ENCODE measurements at regions not wholly inside any gene's neighbourhood (a gene's known extent, or its start where the extent isn't known, plus 50 kb on each side); places are given as distances from the start of the nearest gene placed in this dataset.

GRCh38 chr2:12951657-12951973 is 234.9 kb downstream of the TRIB2 start:
- Histone ChIP-seq H3F3A (ENCODE audit: control insufficient read depth, insufficient read depth) (no peaks in the 10 kb centered on the region), H3K36me3 (ENCODE audit: control insufficient read depth, low read length) (no peaks in the 10 kb centered on the region), H3K4me3 (ENCODE audit: low read length) (no peak overlapping the region), H3K9me3 (ENCODE audit: control insufficient read depth, insufficient read depth, low read length) (no peaks in the 10 kb centered on the region), H3K27ac (ENCODE audit: low read depth, low read length) (no peak overlapping the region), H3K27me3 (ENCODE audit: control insufficient read depth, low read length) (peaks cover 17% of the 10 kb centered on the region), H3K4me1 (ENCODE audit: control insufficient read depth, low read length) (no peaks in the 10 kb centered on the region), H3K4me2 (ENCODE audit: low read length) (no peak overlapping the region), H3K9me2 (replicated peaks; ENCODE audit: control insufficient read depth, low read length) (no peaks in the 10 kb centered on the region), H3K79me2 (ENCODE audit: control insufficient read depth, low read length) (no peaks in the 10 kb centered on the region), H4K20me1 (ENCODE audit: control insufficient read depth, insufficient read depth, low read depth, low read length) (no peaks in the 10 kb centered on the region)
- TF ChIP-seq EZH2phosphoT487 (IDR thresholded peaks at IDR 0.05; ENCODE audit: borderline replicate concordance, low read length), result no peak
- TF ChIP-seq CTCF (IDR thresholded peaks at IDR 0.05; ENCODE audit: low read depth, low read length, poor library complexity, severe bottlenecking), result no peak

- no peaks in the 10 kb centered on the region for H3K9me3 ChIP-seq (ENCODE audit: control insufficient read depth, insufficient read depth, low read length)
- H3K36me3 ChIP-seq (ENCODE audit: control insufficient read depth, low read length), result no peaks in the 10 kb centered on the region
- peaks cover 17% of the 10 kb centered on the region for H3K27me3 ChIP-seq (ENCODE audit: control insufficient read depth, low read length)
- no peaks in the 10 kb centered on the region for H4K20me1 ChIP-seq (ENCODE audit: control insufficient read depth, insufficient read depth, low read depth, low read length)
- H3K79me2 ChIP-seq (ENCODE audit: control insufficient read depth, low read length), result no peaks in the 10 kb centered on the region
- no peaks in the 10 kb centered on the region for H3F3A ChIP-seq (ENCODE audit: control insufficient read depth, insufficient read depth)
- TF ChIP-seq CTCF (IDR thresholded peaks at IDR 0.05; ENCODE audit: low read depth, low read length, poor library complexity, severe bottlenecking) (no peak), EZH2phosphoT487 (IDR thresholded peaks at IDR 0.05; ENCODE audit: borderline replicate concordance, low read length) (no peak)
- no peak overlapping the region for H3K4me3 ChIP-seq (ENCODE audit: low read length)
- no peak overlapping the region for H3K4me2 ChIP-seq (ENCODE audit: low read length)
- H3K27ac ChIP-seq (ENCODE audit: low read depth, low read length), result no peak overlapping the region
- no peaks in the 10 kb centered on the region for H3K9me2 ChIP-seq (replicated peaks; ENCODE audit: control insufficient read depth, low read length)
- no peaks in the 10 kb centered on the region for H3K4me1 ChIP-seq (ENCODE audit: control insufficient read depth, low read length)
These were observed 236.9 kb downstream of the TRIB2 start for GRCh38 chr2:12953596-12953995.

- H4K20me1 ChIP-seq (ENCODE audit: control insufficient read depth, insufficient read depth, low read depth, low read length), result no peaks in the 10 kb centered on the region
- peaks cover 14% of the 10 kb centered on the region for H3K27me3 ChIP-seq (ENCODE audit: control insufficient read depth, low read length)
- H3K4me2 ChIP-seq (ENCODE audit: low read length), result no peak overlapping the region
- no peaks in the 10 kb centered on the region for H3K9me2 ChIP-seq (replicated peaks; ENCODE audit: control insufficient read depth, low read length)
- H3K9me3 ChIP-seq (ENCODE audit: control insufficient read depth, insufficient read depth, low read length), result no peaks in the 10 kb centered on the region
- TF ChIP-seq EZH2phosphoT487 (IDR thresholded peaks at IDR 0.05; ENCODE audit: borderline replicate concordance, low read length) (no peak), CTCF (IDR thresholded peaks at IDR 0.05; ENCODE audit: low read depth, low read length, poor library complexity, severe bottlenecking) (no peak)
- H3F3A ChIP-seq (ENCODE audit: control insufficient read depth, insufficient read depth), result no peaks in the 10 kb centered on the region
- H3K4me3 ChIP-seq (ENCODE audit: low read length), result no peak overlapping the region
- no peaks in the 10 kb centered on the region for H3K79me2 ChIP-seq (ENCODE audit: control insufficient read depth, low read length)
- H3K36me3 ChIP-seq (ENCODE audit: control insufficient read depth, low read length), result no peaks in the 10 kb centered on the region
- no peaks in the 10 kb centered on the region for H3K4me1 ChIP-seq (ENCODE audit: control insufficient read depth, low read length)
- no peak overlapping the region for H3K27ac ChIP-seq (ENCODE audit: low read depth, low read length)
These were observed 239.1 kb downstream of the TRIB2 start for GRCh38 chr2:12955864-12956263.

- Histone ChIP-seq H4K20me1 (ENCODE audit: control insufficient read depth, insufficient read depth, low read depth, low read length) (no peaks in the 10 kb centered on the region), H3K27ac (ENCODE audit: low read depth, low read length) (no peak overlapping the region)
These were observed 240.5 kb downstream of the TRIB2 start for GRCh38 chr2:12957251-12957650.

More at GRCh38 chr2:12957251-12957650, 240.5 kb downstream of the TRIB2 start:
- Histone ChIP-seq H3F3A (ENCODE audit: control insufficient read depth, insufficient read depth) (no peaks in the 10 kb centered on the region), H3K79me2 (ENCODE audit: control insufficient read depth, low read length) (no peaks in the 10 kb centered on the region), H3K9me3 (ENCODE audit: control insufficient read depth, insufficient read depth, low read length) (no peaks in the 10 kb centered on the region), H3K9me2 (replicated peaks; ENCODE audit: control insufficient read depth, low read length) (no peaks in the 10 kb centered on the region), H3K4me3 (ENCODE audit: low read length) (no peak overlapping the region), H3K27me3 (ENCODE audit: control insufficient read depth, low read length) (0 out of 2 replicates have a peak, but pooled peaks cover 3% of the 10 kb centered on the region), H3K4me1 (ENCODE audit: control insufficient read depth, low read length) (no peaks in the 10 kb centered on the region), H3K36me3 (ENCODE audit: control insufficient read depth, low read length) (no peaks in the 10 kb centered on the region), H3K4me2 (ENCODE audit: low read length) (no peak overlapping the region)
- TF ChIP-seq EZH2phosphoT487 (IDR thresholded peaks at IDR 0.05; ENCODE audit: borderline replicate concordance, low read length), result no peak
- TF ChIP-seq CTCF (IDR thresholded peaks at IDR 0.05; ENCODE audit: low read depth, low read length, poor library complexity, severe bottlenecking), result no peak

Measured in DOHH2 (cell line).